ENCODE measurements at regions not wholly inside any gene's neighbourhood (a gene's known extent, or its start where the extent isn't known, plus 50 kb on each side); places are given as distances from the start of the nearest gene placed in this dataset.

DNA sequence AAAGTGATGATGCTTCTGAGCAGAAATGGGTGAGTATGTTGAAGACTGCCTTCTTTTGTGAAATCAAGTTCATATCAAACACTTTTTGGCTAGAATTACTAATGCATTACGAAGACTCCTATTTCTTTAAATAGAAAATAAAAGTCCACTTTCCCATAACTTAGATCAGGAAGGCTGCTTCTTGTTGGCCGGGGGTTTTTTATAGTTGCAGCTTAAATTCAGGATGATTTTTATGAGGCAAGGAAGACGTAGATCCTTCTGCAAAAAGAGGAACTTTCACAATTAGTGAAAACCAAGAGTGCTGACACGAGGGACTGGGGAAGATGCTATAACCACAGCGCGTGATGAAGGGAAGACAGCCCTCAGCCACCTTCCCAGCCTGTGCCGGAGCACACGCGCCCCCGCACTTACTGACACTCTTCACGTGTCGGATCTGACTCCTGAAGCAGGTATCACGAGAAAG lies 206.1 kb upstream of the PRDM1 start:
- TF ChIP-seq, protein P1, sequence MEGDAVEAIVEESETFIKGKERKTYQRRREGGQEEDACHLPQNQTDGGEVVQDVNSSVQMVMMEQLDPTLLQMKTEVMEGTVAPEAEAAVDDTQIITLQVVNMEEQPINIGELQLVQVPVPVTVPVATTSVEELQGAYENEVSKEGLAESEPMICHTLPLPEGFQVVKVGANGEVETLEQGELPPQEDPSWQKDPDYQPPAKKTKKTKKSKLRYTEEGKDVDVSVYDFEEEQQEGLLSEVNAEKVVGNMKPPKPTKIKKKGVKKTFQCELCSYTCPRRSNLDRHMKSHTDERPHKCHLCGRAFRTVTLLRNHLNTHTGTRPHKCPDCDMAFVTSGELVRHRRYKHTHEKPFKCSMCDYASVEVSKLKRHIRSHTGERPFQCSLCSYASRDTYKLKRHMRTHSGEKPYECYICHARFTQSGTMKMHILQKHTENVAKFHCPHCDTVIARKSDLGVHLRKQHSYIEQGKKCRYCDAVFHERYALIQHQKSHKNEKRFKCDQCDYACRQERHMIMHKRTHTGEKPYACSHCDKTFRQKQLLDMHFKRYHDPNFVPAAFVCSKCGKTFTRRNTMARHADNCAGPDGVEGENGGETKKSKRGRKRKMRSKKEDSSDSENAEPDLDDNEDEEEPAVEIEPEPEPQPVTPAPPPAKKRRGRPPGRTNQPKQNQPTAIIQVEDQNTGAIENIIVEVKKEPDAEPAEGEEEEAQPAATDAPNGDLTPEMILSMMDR (IDR thresholded peaks at IDR 0.05), result no peak
- TF ChIP-seq EZH2 (IDR thresholded peaks at IDR 0.05), result no peak

All from neural progenitor cell (in vitro differentiated cells).